CD14-positive monocyte (primary cell): ENCODE measurements at regions not wholly inside any gene's neighbourhood (a gene's known extent, or its start where the extent isn't known, plus 50 kb on each side); places are given as distances from the start of the nearest gene placed in this dataset.
A peak's percentile ranks its signal among the peaks of the same experiment; 100 is the strongest.

Experiments
- DNase-seq, 3 donors: peaks; one replicate each; pipeline ENCODE4 v3.0.0-alpha.2; 2011 to 2022
- H2AFZ ChIP-seq: 2 replicates; pipeline ENCODE4 v1.6.0; 2012; ENCODE audit warnings: mild to moderate bottlenecking, low read depth, low read length, inconsistent platforms; ENCODE audit not compliant: insufficient read depth, poor library complexity, severe bottlenecking
- H3K27ac ChIP-seq, 2 donors: 1 replicate in 1 of 2; 2 replicates in 1 of 2; pipeline ENCODE4 v1.5.1; 2012 to 2013; ENCODE audit warnings: low read length in 2 of 2, control low read depth in 1 of 2, inconsistent platforms in 1 of 2, low read depth in 1 of 2, mild to moderate bottlenecking in 1 of 2
- H3K27me3 ChIP-seq, 2 donors: one replicate each; pipeline versions ENCODE4 v1.6.0 to v1.6.1; 2011 to 2013; ENCODE audit warnings: low read length in 2 of 2; ENCODE audit not compliant: control insufficient read depth in 2 of 2, insufficient read depth in 2 of 2
- H3K36me3 ChIP-seq, 2 donors: replicated peaks in 1 of 2; 1 replicate in 1 of 2; 2 replicates in 1 of 2; pipeline versions ENCODE4 v1.5.1 to v1.6.1; 2012 to 2013; ENCODE audit warnings: low read length in 2 of 2, control low read depth in 1 of 2, inconsistent platforms in 1 of 2, mild to moderate bottlenecking in 1 of 2; ENCODE audit not compliant: insufficient read depth in 2 of 2, control insufficient read depth in 1 of 2
- H3K4me1 ChIP-seq, 2 donors: 1 replicate in 1 of 2; 2 replicates in 1 of 2; pipeline versions ENCODE4 v1.5.1 to v1.6.1; 2012 to 2013; ENCODE audit warnings: low read length in 2 of 2, control low read depth in 1 of 2, inconsistent platforms in 1 of 2, mild to moderate bottlenecking in 1 of 2, moderate library complexity in 1 of 2; ENCODE audit not compliant: insufficient read depth in 2 of 2, control insufficient read depth in 1 of 2
- H3K4me2 ChIP-seq: replicated peaks from 2 replicates; pipeline ENCODE3; 2012; ENCODE audit warnings: low read length, moderate library complexity, mild to moderate bottlenecking; ENCODE audit not compliant: poor library complexity, severe bottlenecking; ENCODE audit errors: extremely low read depth
- H3K4me3 ChIP-seq, 3 experiments: fragments of 200-600 bp in 1 of 3; sonication (generic) in 1 of 3; replicated peaks in 1 of 3; 1 replicate in 2 of 3; 2 replicates in 1 of 3; pipeline ENCODE4 v1.5.1; 2011 to 2013; ENCODE audit warnings: low read length in 3 of 3, mild to moderate bottlenecking in 3 of 3, control low read depth in 2 of 3, low read depth in 2 of 3, inconsistent platforms in 1 of 3, moderate library complexity in 1 of 3
- H3K79me2 ChIP-seq: 2 replicates; pipeline ENCODE4 v1.6.0; 2012; ENCODE audit warnings: mild to moderate bottlenecking, control low read depth, inconsistent platforms, low read length, moderate library complexity; ENCODE audit not compliant: insufficient read depth
- H3K9ac ChIP-seq: 2 replicates; pipeline ENCODE4 v1.6.0; 2017; ENCODE audit warnings: low read length, mild to moderate bottlenecking; ENCODE audit not compliant: insufficient read depth, poor library complexity, severe bottlenecking
- H3K9me3 ChIP-seq, 2 donors: replicated peaks in 1 of 2; 1 replicate in 1 of 2; 2 replicates in 1 of 2; pipeline versions ENCODE4 v1.5.1 to v1.6.1; 2012 to 2013; ENCODE audit warnings: low read length in 2 of 2, control low read depth in 1 of 2; ENCODE audit not compliant: control insufficient read depth in 1 of 2, insufficient read depth in 1 of 2
- H4K20me1 ChIP-seq: 2 replicates; pipeline ENCODE4 v1.6.0; 2012; ENCODE audit warnings: mild to moderate bottlenecking, low read length, control low read depth, moderate library complexity; ENCODE audit not compliant: insufficient read depth
- H3K27ac Mint-ChIP-seq, 7 donors: one replicate each; pipeline ENCODE4 v1.8.0; 2020; ENCODE audit warnings: mild to moderate bottlenecking in 7 of 7, mixed read lengths in 7 of 7, moderate library complexity in 6 of 7, inconsistent platforms in 2 of 7
- H3K27me3 Mint-ChIP-seq, 3 donors: one replicate each; pipeline ENCODE4 v1.8.0; 2021 to 2022; ENCODE audit warnings: low read depth in 3 of 3, mild to moderate bottlenecking in 3 of 3, mixed read lengths in 3 of 3, moderate library complexity in 3 of 3, inconsistent platforms in 1 of 3
- H3K36me3 Mint-ChIP-seq, 2 donors: one replicate each; pipeline ENCODE4 v1.8.0; 2020; ENCODE audit warnings: mixed read lengths in 2 of 2, inconsistent platforms in 1 of 2, mild to moderate bottlenecking in 1 of 2
- H3K4me1 Mint-ChIP-seq: one replicate; pipeline ENCODE4 v1.8.0; 2020; ENCODE audit warnings: mild to moderate bottlenecking, mixed read lengths
- H3K4me3 Mint-ChIP-seq, 2 donors: one replicate each; pipeline ENCODE4 v1.8.0; 2020; ENCODE audit warnings: mild to moderate bottlenecking in 2 of 2, mixed read lengths in 2 of 2, moderate library complexity in 1 of 2
- H3K9me3 Mint-ChIP-seq, 7 donors: one replicate each; pipeline ENCODE4 v1.8.0; 2020 to 2022; ENCODE audit warnings: mixed read lengths in 7 of 7, mild to moderate bottlenecking in 6 of 7, moderate library complexity in 6 of 7, inconsistent platforms in 2 of 7
- CTCF ChIP-seq: fragments of 200-600 bp; IDR thresholded peaks from one replicate; pipeline ENCODE4 v1.8.0; 2022; ENCODE audit warnings: antibody characterized with exemption, mild to moderate bottlenecking
- WGBS: methylation state at CpG from one replicate; pipeline ENCODE4 v1.1.5; 2013; ENCODE audit warnings: missing lambda C conversion rate; ENCODE audit not compliant: insufficient coverage; 5-methylcytosine and 5-hydroxymethylcytosine counted together
- intact Hi-C, 2 donors: fragments of 100-400 bp; cut with micrococcal nuclease; formaldehyde crosslinking; loops; one replicate each; pipeline versions ENCODE4 v1.15.0 to v1.15.1; 2023

GRCh38 chr2:538646-539045, 138.6 kb downstream of the TMEM18 start:
- Histone ChIP-seq H3K9me3 (no peaks in the 10 kb centered on the region), H4K20me1 (no peaks in the 10 kb centered on the region), H3K79me2 (no peaks in the 10 kb centered on the region), H3K27ac (no peak overlapping the region), H3K36me3 (no peaks in the 10 kb centered on the region), H3K9ac (no peak overlapping the region), H2AFZ (no peak overlapping the region), H3K4me3 (no peak overlapping the region), H3K4me1 (no peaks in the 10 kb centered on the region), H3K4me2 (no peak overlapping the region), H3K27me3 (no peaks in the 10 kb centered on the region)
- WGBS: 80% methylated on average over 1 of the region's 2 CpGs
- intact Hi-C loops: no loop called here
- Mint-ChIP-seq H3K36me3 (no peaks in the 10 kb centered on the region), H3K27ac (peak overlapping the region in 1 of 7 donors; percentile 40), H3K27me3 (peaks cover 0 to 2% (median 0%) of the 10 kb centered on the region in 3 donors), H3K9me3 (peaks cover 0 to 12% (median 4%) of the 10 kb centered on the region in 7 donors), H3K4me1 (no peaks in the 10 kb centered on the region), H3K4me3 (no peak overlapping the region)
- no peak for DNase-seq
- TF ChIP-seq CTCF: no peak

- no peaks in the 10 kb centered on the region for H3K27me3 Mint-ChIP-seq
- H3K9me3 Mint-ChIP-seq: peaks cover 0 to 13% (median 5%) of the 10 kb centered on the region in 7 donors
Measured at GRCh38 chr2:535222-535621, 142.0 kb downstream of the TMEM18 start.

More at GRCh38 chr2:535222-535621, 142.0 kb downstream of the TMEM18 start:
- no peak overlapping the region for H3K4me2 ChIP-seq
- no CpG with 5 or more reads among the region's 3 CpGs for WGBS
- Mint-ChIP-seq H3K4me3 (no peak overlapping the region), H3K36me3 (no peaks in the 10 kb centered on the region), H3K27ac (no peak overlapping the region), H3K4me1 (no peaks in the 10 kb centered on the region)
- H3K79me2 ChIP-seq: no peaks in the 10 kb centered on the region
- no peaks in the 10 kb centered on the region for H4K20me1 ChIP-seq
- H3K36me3 ChIP-seq: no peaks in the 10 kb centered on the region
- no peaks in the 10 kb centered on the region for H3K4me1 ChIP-seq
- H3K27me3 ChIP-seq: no peaks in the 10 kb centered on the region
- TF ChIP-seq CTCF: no peak
- intact Hi-C loops: no loop called here
- H3K9ac ChIP-seq: no peak overlapping the region
- H3K4me3 ChIP-seq: no peak overlapping the region
- DNase-seq: no peak
- no peaks in the 10 kb centered on the region for H3K9me3 ChIP-seq
- H3K27ac ChIP-seq: no peak overlapping the region
- H2AFZ ChIP-seq: no peak overlapping the region
